ENCODE measurements at regions not wholly inside any gene's neighbourhood (a gene's known extent, or its start where the extent isn't known, plus 50 kb on each side); places are given as distances from the start of the nearest gene placed in this dataset.

DNA sequence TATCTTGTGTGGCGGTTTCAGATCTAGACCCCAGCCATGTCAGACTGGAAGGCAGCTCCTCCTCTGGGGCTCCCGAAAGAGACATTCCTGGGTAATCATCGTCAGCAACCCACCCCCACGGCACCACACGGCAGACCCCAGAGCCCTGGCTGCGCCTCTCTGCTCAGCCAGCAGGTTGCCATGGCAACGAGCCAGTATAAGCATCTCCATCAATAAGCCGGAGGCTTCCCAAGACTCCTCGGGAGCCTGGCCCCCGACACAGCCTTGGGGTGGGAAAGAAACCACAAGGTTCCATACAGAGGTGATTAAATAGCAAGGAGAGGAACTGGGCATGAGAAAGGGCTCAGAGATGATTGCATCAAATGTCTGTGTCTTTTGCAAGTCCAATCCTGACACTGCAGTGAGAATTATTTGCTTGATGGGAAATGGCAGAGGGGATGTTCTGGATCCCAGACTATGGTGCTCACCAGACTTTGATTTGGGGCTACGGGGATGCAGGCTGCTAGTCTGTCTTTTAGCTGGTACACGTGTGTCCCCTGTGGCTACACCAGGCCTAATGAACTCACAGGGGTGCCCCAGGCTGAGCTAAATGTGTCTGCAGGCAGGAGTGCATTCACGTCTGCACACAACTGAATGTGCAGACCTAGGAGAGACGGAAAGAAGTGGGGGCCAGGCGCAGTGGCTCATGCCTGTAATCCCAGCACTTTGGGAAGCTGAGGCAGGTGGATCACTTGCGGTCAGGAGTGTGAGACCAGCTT is 320.5 kb upstream of the TNRC6C start:
- ChIA-PET CTCF (no interaction called here), POLR2A (no interaction called here)
- H3K27me3 Mint-ChIP-seq (ENCODE audit: low read depth) = peaks cover 9% of the 10 kb centered on the region

DNA sequence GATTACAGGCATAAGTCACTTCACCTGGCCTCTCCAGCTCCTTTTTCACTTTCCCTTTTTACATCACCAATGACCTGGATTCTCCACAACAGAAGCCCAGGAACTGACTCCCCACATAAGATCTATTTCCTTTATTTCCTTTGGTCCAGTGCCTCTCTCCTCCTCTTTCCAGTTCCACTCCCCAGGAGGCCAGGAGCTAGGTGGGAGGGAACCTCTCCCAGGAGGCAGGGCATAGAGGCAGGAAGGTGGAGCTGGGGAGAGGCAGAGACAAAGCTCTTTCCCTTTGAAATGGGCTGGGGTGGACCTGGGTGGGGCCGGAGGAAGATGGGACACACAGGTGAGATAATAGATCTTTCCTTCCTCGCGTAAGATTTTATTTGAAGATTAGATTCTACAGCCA is 318.3 kb upstream of the TNRC6C start:
- POLR2A ChIA-PET = interaction anchor here (0.6 to 0.8 kb wide), 3 partner anchors 13 to 337 kb away, joined by 3 to 12 read pairs (median 7); no protein-coding TSS in a partner anchor
- no peak for DNase-seq (ENCODE audit: low spot score)
- H3K36me3 Mint-ChIP-seq = no peaks in the 10 kb centered on the region
- peaks cover 9% of the 10 kb centered on the region for H3K27me3 Mint-ChIP-seq (ENCODE audit: low read depth)
- no peaks in the 10 kb centered on the region for H3K9me3 Mint-ChIP-seq
- H3K4me1 Mint-ChIP-seq = peaks cover 28% of the 10 kb centered on the region
- no peak; the same call in 1 of the 2 replicates for ATAC-seq
- CTCF ChIA-PET = interaction anchor here (1.1 to 1.4 kb wide), 2 partner anchors 10 to 26 kb away, joined by 3 read pairs; no protein-coding TSS in a partner anchor
- no peak overlapping the region for H3K4me3 Mint-ChIP-seq
- no peak for TF ChIP-seq ZSCAN18 (CRISPR knock-in tag; IDR thresholded peaks at IDR 0.05)
- no peak overlapping the region for H3K27ac Mint-ChIP-seq

More for the DNA sequence above, 320.5 kb upstream of the TNRC6C start:
- no peaks in the 10 kb centered on the region for H3K9me3 Mint-ChIP-seq
- peaks cover 19% of the 10 kb centered on the region for H3K4me1 Mint-ChIP-seq
- DNase-seq (ENCODE audit: low spot score) (peak; percentile 42), ATAC-seq (no peak)
- no peak overlapping the region for H3K4me3 Mint-ChIP-seq
- TF ChIP-seq ZNF232 (CRISPR knock-in tag; IDR thresholded peaks at IDR 0.05) (no peak), USF1 (CRISPR knock-in tag; IDR thresholded peaks at IDR 0.05) (no peak), SP1 (CRISPR knock-in tag; conservative IDR thresholded peaks at IDR 0.05) (no peak), FOXK1 (CRISPR knock-in tag; IDR thresholded peaks at IDR 0.05) (no peak), NR3C1 (CRISPR knock-in tag; conservative IDR thresholded peaks at IDR 0.05; ENCODE audit: low read depth) (no peak), HMGXB4 (CRISPR knock-in tag; IDR thresholded peaks at IDR 0.05) (no peak)
- TF ChIP-seq, protein P1, sequence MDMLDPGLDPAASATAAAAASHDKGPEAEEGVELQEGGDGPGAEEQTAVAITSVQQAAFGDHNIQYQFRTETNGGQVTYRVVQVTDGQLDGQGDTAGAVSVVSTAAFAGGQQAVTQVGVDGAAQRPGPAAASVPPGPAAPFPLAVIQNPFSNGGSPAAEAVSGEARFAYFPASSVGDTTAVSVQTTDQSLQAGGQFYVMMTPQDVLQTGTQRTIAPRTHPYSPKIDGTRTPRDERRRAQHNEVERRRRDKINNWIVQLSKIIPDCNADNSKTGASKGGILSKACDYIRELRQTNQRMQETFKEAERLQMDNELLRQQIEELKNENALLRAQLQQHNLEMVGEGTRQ (CRISPR knock-in tag; IDR thresholded peaks at IDR 0.05) = no peak
- no peaks in the 10 kb centered on the region for H3K36me3 Mint-ChIP-seq
- H3K27ac Mint-ChIP-seq = no peak overlapping the region

- DNase-seq (ENCODE audit: low spot score) = no peak
- H3K4me1 Mint-ChIP-seq = peaks cover 30% of the 10 kb centered on the region
- peaks cover 9% of the 10 kb centered on the region for H3K27me3 Mint-ChIP-seq (ENCODE audit: low read depth)
- TF ChIP-seq KAT7 (CRISPR knock-in tag; IDR thresholded peaks at IDR 0.05; ENCODE audit: borderline replicate concordance) = no peak
- no peak for TF ChIP-seq TEAD4 (CRISPR knock-in tag; IDR thresholded peaks at IDR 0.05)
- TF ChIP-seq EMX1 (CRISPR knock-in tag; IDR thresholded peaks at IDR 0.05) = no peak
- no peak for TF ChIP-seq ZNF671 (CRISPR knock-in tag; IDR thresholded peaks at IDR 0.05)
- no peak for TF ChIP-seq ZSCAN18 (CRISPR knock-in tag; IDR thresholded peaks at IDR 0.05)
- TF ChIP-seq PREB (CRISPR knock-in tag; IDR thresholded peaks at IDR 0.05; ENCODE audit: borderline replicate concordance) = no peak
- TF ChIP-seq, protein P2, sequence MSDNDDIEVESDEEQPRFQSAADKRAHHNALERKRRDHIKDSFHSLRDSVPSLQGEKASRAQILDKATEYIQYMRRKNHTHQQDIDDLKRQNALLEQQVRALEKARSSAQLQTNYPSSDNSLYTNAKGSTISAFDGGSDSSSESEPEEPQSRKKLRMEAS (CRISPR knock-in tag; IDR thresholded peaks at IDR 0.05) = no peak
- no peak for TF ChIP-seq PRRX2 (CRISPR knock-in tag; IDR thresholded peaks at IDR 0.05)
- ATAC-seq = no peak
- POLR2A ChIA-PET = interaction anchor here (0.6 to 0.8 kb wide), 2 partner anchors 12 to 193 kb away, joined by 3 to 12 read pairs; no protein-coding TSS in a partner anchor
- no peaks in the 10 kb centered on the region for H3K9me3 Mint-ChIP-seq
- H3K27ac Mint-ChIP-seq = no peak overlapping the region
- CTCF ChIA-PET = interaction anchor here (1.1 kb wide), 1 partner anchor 9 kb away, joined by 3 read pairs; no protein-coding TSS in a partner anchor
- H3K36me3 Mint-ChIP-seq = no peaks in the 10 kb centered on the region
- no peak overlapping the region for H3K4me3 Mint-ChIP-seq
Observed at GRCh38 chr17:77640916-77641605, 317.4 kb upstream of the TNRC6C start.

Measured in WTC11 (cell line).